Prostate gland (tissue), 1 donor: ENCODE measurements at regions not wholly inside any gene's neighbourhood (a gene's known extent, or its start where the extent isn't known, plus 50 kb on each side); places are given as distances from the start of the nearest gene placed in this dataset.

ENCODE experiments used
- POLR2A ChIP-seq: fragments of 450-650 bp; IDR thresholded peaks from one replicate; pipeline ENCODE4 v1.6.1; 2016; ENCODE audit warnings: antibody characterized with exemption, mild to moderate bottlenecking
- POLR2AphosphoS5 ChIP-seq: sonication (generic); formaldehyde crosslinking; IDR thresholded peaks from one replicate; pipeline ENCODE4 v1.6.1; 2017; ENCODE audit warnings: antibody characterized with exemption

DNA sequence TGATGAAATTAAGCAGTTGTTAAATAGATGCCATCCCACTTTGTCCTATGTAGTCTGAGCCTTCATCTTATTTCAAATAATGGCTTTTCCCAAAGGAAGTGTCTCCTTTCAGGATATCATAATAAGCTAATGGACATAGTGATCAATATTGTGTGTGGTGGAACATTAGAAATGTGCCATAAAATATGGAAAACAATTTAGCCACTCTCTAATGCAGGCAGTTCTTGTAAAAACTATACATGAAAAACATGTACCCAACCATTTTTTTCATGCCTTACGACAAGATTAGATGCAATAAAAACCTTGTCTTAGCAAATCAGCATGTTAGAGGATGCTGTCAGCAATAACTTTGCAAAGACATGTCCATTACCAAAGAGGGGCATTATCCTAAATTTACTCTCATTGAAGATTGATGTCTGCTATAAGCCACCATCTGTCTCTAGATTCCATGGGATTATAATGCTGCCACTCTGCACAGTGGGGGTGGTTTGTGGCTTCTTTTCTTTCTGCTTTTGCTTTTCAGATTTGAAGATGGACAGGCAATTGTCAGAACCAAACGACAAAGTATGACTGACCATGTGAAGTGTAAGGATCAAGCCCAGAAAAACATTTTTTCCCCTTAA, 724.0 kb upstream of the ZNF608 start:
- no peak for TF ChIP-seq POLR2A
- no peak for TF ChIP-seq POLR2AphosphoS5
